Keratinocyte (primary cell): ENCODE measurements at regions not wholly inside any gene's neighbourhood (a gene's known extent, or its start where the extent isn't known, plus 50 kb on each side); places are given as distances from the start of the nearest gene placed in this dataset.

ENCODE experiments used
- DNase-seq: peaks from one replicate; pipeline ENCODE4 v3.0.0-alpha.2; 2011; ENCODE audit warnings: low read depth, missing footprints, low spot score
- FAIRE-seq: peaks from 2 replicates; lab custom pipeline; 2011; peaks lifted over from hg19 to GRCh38; lab: Jason Lieb, UNC
- H2AFZ ChIP-seq: 2 replicates; pipeline ENCODE4 v1.6.0; 2012; ENCODE audit warnings: low read length, control low read depth, inconsistent platforms; ENCODE audit not compliant: control insufficient read depth
- H3K27ac ChIP-seq: 2 replicates; pipeline ENCODE4 v1.5.1; 2011; ENCODE audit warnings: low read length; ENCODE audit not compliant: control insufficient read depth, insufficient read depth
- H3K27me3 ChIP-seq: 3 replicates; pipeline ENCODE4 v1.6.0; 2011; ENCODE audit warnings: low read length; ENCODE audit not compliant: control insufficient read depth, insufficient read depth; ENCODE audit errors: extremely low read depth
- H3K36me3 ChIP-seq, 2 experiments: 2 replicates in 1 of 2; 3 replicates in 1 of 2; pipeline ENCODE4 v1.5.1; 2011; ENCODE audit warnings: low read length in 2 of 2, mild to moderate bottlenecking in 1 of 2; ENCODE audit not compliant: control insufficient read depth in 2 of 2, insufficient read depth in 2 of 2; ENCODE audit errors: extremely low read depth in 1 of 2
- H3K4me1 ChIP-seq: 3 replicates; pipeline ENCODE4 v1.5.1; 2011; ENCODE audit warnings: low read length; ENCODE audit not compliant: control insufficient read depth, insufficient read depth; ENCODE audit errors: extremely low read depth
- H3K4me2 ChIP-seq: 3 replicates; pipeline ENCODE4 v1.6.0; 2011; ENCODE audit warnings: low read depth, low read length; ENCODE audit not compliant: control insufficient read depth, insufficient read depth; ENCODE audit errors: extremely low read depth
- H3K4me3 ChIP-seq, 3 experiments: fragments of 200-600 bp in 1 of 3; sonication (generic) in 1 of 3; 2 replicates in 2 of 3; 3 replicates in 1 of 3; pipeline ENCODE4 v1.5.1; 2011 to 2016; ENCODE audit warnings: low read length in 3 of 3, mild to moderate bottlenecking in 3 of 3, control low read depth in 2 of 3, inconsistent platforms in 1 of 3, low read depth in 1 of 3, mixed read lengths in 1 of 3, mixed run types in 1 of 3, moderate library complexity in 1 of 3; ENCODE audit not compliant: control insufficient read depth in 2 of 3, insufficient read depth in 2 of 3; ENCODE audit errors: extremely low read depth in 1 of 3
- H3K79me2 ChIP-seq: 2 replicates; pipeline ENCODE4 v1.6.0; 2012; ENCODE audit warnings: low read length; ENCODE audit not compliant: control insufficient read depth, insufficient read depth
- H3K9ac ChIP-seq: 3 replicates; pipeline ENCODE4 v1.6.0; 2011; ENCODE audit warnings: low read length; ENCODE audit not compliant: control insufficient read depth, insufficient read depth; ENCODE audit errors: extremely low read depth
- H3K9me1 ChIP-seq: 3 replicates; pipeline ENCODE4 v1.6.0; 2011; ENCODE audit warnings: low read length; ENCODE audit not compliant: control insufficient read depth, insufficient read depth; ENCODE audit errors: extremely low read depth
- H3K9me3 ChIP-seq: 2 replicates; pipeline ENCODE4 v1.5.1; 2012; ENCODE audit warnings: low read depth, low read length; ENCODE audit not compliant: control insufficient read depth
- H4K20me1 ChIP-seq: 3 replicates; pipeline ENCODE4 v1.6.0; 2011; ENCODE audit warnings: low read length; ENCODE audit not compliant: control insufficient read depth, insufficient read depth; ENCODE audit errors: extremely low read depth
- EZH2 ChIP-seq: IDR thresholded peaks from one replicate; pipeline ENCODE4 v1.6.1; 2012; ENCODE audit warnings: inconsistent platforms, mild to moderate bottlenecking, low read length, moderate library complexity
- dilution Hi-C: fragments of 300-500 bp; cut with MboI; formaldehyde crosslinking; loops from one replicate; pipeline ENCODE4 v1.7.0; 2020; ENCODE audit warnings: low sequenced_read_pairs; ENCODE audit not compliant: extremely low pct_ligation_motif_present
- TF ChIP-seq, protein P1 (sequence below), 3 experiments: IDR thresholded peaks in 1 of 3; conservative IDR thresholded peaks in 1 of 3; optimal IDR thresholded peaks in 1 of 3; 2 replicates in 2 of 3; 3 replicates in 1 of 3; pipeline versions ENCODE3 to v1.5.1; 2011; ENCODE audit warnings: low read length in 3 of 3, mild to moderate bottlenecking in 3 of 3, moderate library complexity in 2 of 3, control low read depth in 1 of 3, inconsistent platforms in 1 of 3; ENCODE audit not compliant: insufficient read depth in 2 of 3; ENCODE audit errors: extremely low read depth in 1 of 3

DNA sequence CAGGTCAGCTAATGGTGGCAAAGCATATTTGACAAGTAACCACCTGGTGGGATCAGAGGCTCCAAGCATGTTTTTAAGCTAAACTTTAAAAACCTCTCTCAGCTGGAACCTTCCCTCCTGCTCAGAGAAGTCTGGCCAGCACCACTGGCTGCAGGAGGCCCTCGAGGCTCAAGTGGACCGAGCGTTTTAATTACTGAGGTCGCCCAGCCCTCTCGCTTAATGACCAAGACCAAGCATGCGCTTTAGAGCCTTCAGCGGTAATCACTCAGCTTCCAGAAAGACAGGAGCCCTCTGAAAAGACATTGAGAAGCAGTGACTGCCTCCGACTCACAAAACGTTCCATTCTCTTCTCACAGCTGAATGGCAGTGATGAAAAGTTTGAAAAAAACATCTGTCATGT is 383.4 kb upstream of the ADARB2 start:
- H3K79me2 ChIP-seq, result no peaks in the 10 kb centered on the region
- no peak overlapping the region for H3K9ac ChIP-seq
- H4K20me1 ChIP-seq, result no peaks in the 10 kb centered on the region
- peaks cover 12% of the 10 kb centered on the region for H3K9me3 ChIP-seq
- H2AFZ ChIP-seq, result no peak overlapping the region
- H3K4me1 ChIP-seq, result peaks cover 28% of the 10 kb centered on the region
- FAIRE-seq, result no peak
- TF ChIP-seq, protein P1, sequence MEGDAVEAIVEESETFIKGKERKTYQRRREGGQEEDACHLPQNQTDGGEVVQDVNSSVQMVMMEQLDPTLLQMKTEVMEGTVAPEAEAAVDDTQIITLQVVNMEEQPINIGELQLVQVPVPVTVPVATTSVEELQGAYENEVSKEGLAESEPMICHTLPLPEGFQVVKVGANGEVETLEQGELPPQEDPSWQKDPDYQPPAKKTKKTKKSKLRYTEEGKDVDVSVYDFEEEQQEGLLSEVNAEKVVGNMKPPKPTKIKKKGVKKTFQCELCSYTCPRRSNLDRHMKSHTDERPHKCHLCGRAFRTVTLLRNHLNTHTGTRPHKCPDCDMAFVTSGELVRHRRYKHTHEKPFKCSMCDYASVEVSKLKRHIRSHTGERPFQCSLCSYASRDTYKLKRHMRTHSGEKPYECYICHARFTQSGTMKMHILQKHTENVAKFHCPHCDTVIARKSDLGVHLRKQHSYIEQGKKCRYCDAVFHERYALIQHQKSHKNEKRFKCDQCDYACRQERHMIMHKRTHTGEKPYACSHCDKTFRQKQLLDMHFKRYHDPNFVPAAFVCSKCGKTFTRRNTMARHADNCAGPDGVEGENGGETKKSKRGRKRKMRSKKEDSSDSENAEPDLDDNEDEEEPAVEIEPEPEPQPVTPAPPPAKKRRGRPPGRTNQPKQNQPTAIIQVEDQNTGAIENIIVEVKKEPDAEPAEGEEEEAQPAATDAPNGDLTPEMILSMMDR (optimal IDR thresholded peaks at IDR 0.05 in 1 of 3, IDR thresholded peaks at IDR 0.05 in 1 of 3, conservative IDR thresholded peaks at IDR 0.05 in 1 of 3; ENCODE audit: extremely low read depth in 1 of 3, insufficient read depth in 2 of 3, low read length in 3 of 3), result no peak
- no peak for TF ChIP-seq EZH2
- H3K27ac ChIP-seq, result no peak overlapping the region
- H3K4me3 ChIP-seq, result no peak overlapping the region
- no peaks in the 10 kb centered on the region for H3K36me3 ChIP-seq
- H3K4me2 ChIP-seq, result no peak overlapping the region
- no peak for DNase-seq
- no peaks in the 10 kb centered on the region for H3K9me1 ChIP-seq
- H3K27me3 ChIP-seq, result no peaks in the 10 kb centered on the region
- dilution Hi-C loops, result no loop called here

DNA sequence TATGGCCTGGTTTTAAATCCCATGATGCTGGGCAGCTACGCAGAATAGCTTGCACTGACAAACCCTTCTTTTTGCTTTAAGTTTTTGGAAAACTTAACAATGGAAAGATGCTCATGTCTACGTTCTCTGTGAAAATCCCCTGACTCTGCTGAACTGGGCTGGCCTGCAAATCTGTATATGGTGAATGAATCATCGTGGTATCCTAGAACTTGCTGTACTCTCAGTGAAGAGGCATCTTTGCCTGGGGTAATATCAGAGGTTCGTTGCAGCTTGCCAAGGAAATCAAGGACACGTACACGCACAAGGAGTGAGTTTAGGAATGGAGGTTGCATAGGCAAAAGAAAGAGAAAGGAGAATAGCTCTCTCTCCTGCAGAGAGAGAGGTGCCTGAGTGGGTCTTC is 382.0 kb upstream of the ADARB2 start:
- H3K79me2 ChIP-seq, result no peaks in the 10 kb centered on the region
- H3K36me3 ChIP-seq, result no peaks in the 10 kb centered on the region
- no peaks in the 10 kb centered on the region for H3K27me3 ChIP-seq
- no peaks in the 10 kb centered on the region for H4K20me1 ChIP-seq
- peak overlapping the region; percentile 45 for H3K9ac ChIP-seq
- H2AFZ ChIP-seq, result no peak overlapping the region
- H3K4me3 ChIP-seq, result no peak overlapping the region
- H3K4me1 ChIP-seq, result peaks cover 28% of the 10 kb centered on the region
- peak overlapping the region; percentile 72 for H3K27ac ChIP-seq
- TF ChIP-seq EZH2, result no peak
- TF ChIP-seq, protein P1 (optimal IDR thresholded peaks at IDR 0.05 in 1 of 3, IDR thresholded peaks at IDR 0.05 in 1 of 3, conservative IDR thresholded peaks at IDR 0.05 in 1 of 3; ENCODE audit: extremely low read depth in 1 of 3, insufficient read depth in 2 of 3, low read length in 3 of 3), result no peak
- no peaks in the 10 kb centered on the region for H3K9me1 ChIP-seq
- peaks cover 14% of the 10 kb centered on the region for H3K9me3 ChIP-seq
- dilution Hi-C loops, result no loop called here
- peak; percentile 88 for FAIRE-seq
- peak; percentile 52 for DNase-seq
- H3K4me2 ChIP-seq, result peak overlapping the region; percentile 17
